Liver (tissue), 8 donors: ENCODE measurements at regions not wholly inside any gene's neighbourhood (a gene's known extent, or its start where the extent isn't known, plus 50 kb on each side); places are given as distances from the start of the nearest gene placed in this dataset.

Experiments
- DNase-seq: peaks from one replicate; pipeline ENCODE4 v3.0.0-alpha.2; 2017; ENCODE audit warnings: low spot score
- H3K27ac ChIP-seq, 2 donors: one replicate each; pipeline ENCODE4 v1.7.0; 2013; ENCODE audit warnings: inconsistent platforms in 2 of 2, low read length in 2 of 2, control low read depth in 1 of 2, low read depth in 1 of 2, mild to moderate bottlenecking in 1 of 2
- H3K27me3 ChIP-seq, 4 donors: one replicate each; pipeline versions ENCODE4 v1.6.1 to v1.7.0; 2013; ENCODE audit warnings: low read length in 3 of 4, inconsistent platforms in 1 of 4, mild to moderate bottlenecking in 1 of 4, moderate library complexity in 1 of 4; ENCODE audit not compliant: control insufficient read depth in 4 of 4, insufficient read depth in 4 of 4
- H3K36me3 ChIP-seq, 4 donors: one replicate each; pipeline versions ENCODE4 v1.6.1 to v1.7.0; 2013; ENCODE audit warnings: low read length in 3 of 4, mild to moderate bottlenecking in 3 of 4, low read depth in 1 of 4, moderate library complexity in 1 of 4; ENCODE audit not compliant: control insufficient read depth in 4 of 4, insufficient read depth in 3 of 4
- H3K4me1 ChIP-seq, 4 donors: one replicate each; pipeline versions ENCODE4 v1.6.1 to v1.7.0; 2013; ENCODE audit warnings: low read length in 3 of 4, mild to moderate bottlenecking in 3 of 4, moderate library complexity in 1 of 4; ENCODE audit not compliant: control insufficient read depth in 4 of 4, insufficient read depth in 4 of 4
- H3K4me3 ChIP-seq, 3 donors: one replicate each; pipeline versions ENCODE4 v1.6.1 to v1.7.0; 2013; ENCODE audit warnings: low read length in 3 of 3, control low read depth in 1 of 3, low read depth in 1 of 3, mild to moderate bottlenecking in 1 of 3
- H3K9ac ChIP-seq, 2 donors: one replicate each; pipeline ENCODE4 v1.7.0; 2013; ENCODE audit warnings: low read length in 2 of 2, mild to moderate bottlenecking in 2 of 2, moderate library complexity in 2 of 2, control low read depth in 1 of 2, low read depth in 1 of 2
- H3K9me3 ChIP-seq, 4 donors: one replicate each; pipeline versions ENCODE4 v1.6.1 to v1.7.0; 2013; ENCODE audit warnings: low read length in 3 of 4; ENCODE audit not compliant: control insufficient read depth in 4 of 4
- EGR1 ChIP-seq, 2 donors: IDR thresholded peaks; 2 replicates each; pipeline ENCODE4 v1.6.1; 2016 to 2018; ENCODE audit warnings: antibody characterized with exemption in 2 of 2, low read depth in 2 of 2
- FOXA1 ChIP-seq: IDR thresholded peaks from 2 replicates; pipeline ENCODE4 v1.6.1; 2016; ENCODE audit warnings: antibody characterized with exemption
- FOXA2 ChIP-seq: IDR thresholded peaks from 2 replicates; pipeline ENCODE4 v1.6.1; 2016; ENCODE audit warnings: antibody characterized with exemption
- GABPA ChIP-seq, 2 donors: IDR thresholded peaks in 1 of 2; conservative IDR thresholded peaks in 1 of 2; 2 replicates each; pipeline ENCODE4 v1.6.1; 2016; ENCODE audit warnings: antibody characterized with exemption in 2 of 2, mild to moderate bottlenecking in 1 of 2, moderate library complexity in 1 of 2
- HNF4A ChIP-seq, 2 donors: conservative IDR thresholded peaks; 2 replicates each; pipeline ENCODE4 v1.6.1; 2016; ENCODE audit warnings: antibody characterized with exemption in 2 of 2, mild to moderate bottlenecking in 2 of 2
- HNF4G ChIP-seq: IDR thresholded peaks from 2 replicates; pipeline ENCODE4 v1.6.1; 2016; ENCODE audit warnings: antibody characterized with exemption
- JUND ChIP-seq, 2 donors: IDR thresholded peaks; 2 replicates each; pipeline ENCODE4 v1.6.1; 2016; ENCODE audit warnings: antibody characterized with exemption in 2 of 2
- NR2F2 ChIP-seq: IDR thresholded peaks from 2 replicates; pipeline ENCODE4 v1.6.1; 2016; ENCODE audit warnings: antibody characterized with exemption
- RAD21 ChIP-seq, 2 donors: IDR thresholded peaks; 2 replicates each; pipeline ENCODE4 v1.6.1; 2016; ENCODE audit warnings: antibody characterized with exemption in 2 of 2, mild to moderate bottlenecking in 2 of 2
- RXRA ChIP-seq, 2 donors: IDR thresholded peaks; 2 replicates each; pipeline ENCODE4 v1.6.1; 2017 to 2018; ENCODE audit warnings: antibody characterized with exemption in 2 of 2, mild to moderate bottlenecking in 1 of 2
- SP1 ChIP-seq: IDR thresholded peaks from 2 replicates; pipeline ENCODE4 v1.6.1; 2018; ENCODE audit warnings: antibody characterized with exemption, mild to moderate bottlenecking
- TAF1 ChIP-seq: conservative IDR thresholded peaks from 2 replicates; pipeline ENCODE4 v1.6.1; 2016; ENCODE audit warnings: antibody characterized with exemption, mild to moderate bottlenecking
- YY1 ChIP-seq: IDR thresholded peaks from 2 replicates; pipeline ENCODE4 v1.6.1; 2016; ENCODE audit warnings: antibody characterized with exemption, mild to moderate bottlenecking
- WGBS: extraction: QIAGEN DNeasy Blood & Tissue Kit; methylation state at CpG from one replicate; pipeline ENCODE4 v1.1.7; 2013; 5-methylcytosine and 5-hydroxymethylcytosine counted together
- TF ChIP-seq, protein P1 (sequence below): IDR thresholded peaks from 2 replicates; pipeline ENCODE4 v1.6.1; 2016; ENCODE audit warnings: antibody characterized with exemption
- TF ChIP-seq, protein P2 (sequence below): IDR thresholded peaks from 2 replicates; pipeline ENCODE4 v1.6.1; 2016; ENCODE audit warnings: antibody characterized with exemption
- TF ChIP-seq, protein P3 (sequence below): fragments of 150-350 bp; IDR thresholded peaks from 2 replicates; pipeline ENCODE4 v1.5.1; 2017; ENCODE audit warnings: improper control_type of control experiment, low read depth, low read length; ENCODE audit not compliant: missing input control
- TF ChIP-seq, protein P4 (sequence below): IDR thresholded peaks from 2 replicates; pipeline ENCODE4 v1.6.1; 2016; ENCODE audit warnings: antibody characterized with exemption, mild to moderate bottlenecking
- donor health status: healthy.
- donor health status: healthy.
- donor health status: healthy.
- donor health status: healthy.
- donor health status: healthy.

DNA sequence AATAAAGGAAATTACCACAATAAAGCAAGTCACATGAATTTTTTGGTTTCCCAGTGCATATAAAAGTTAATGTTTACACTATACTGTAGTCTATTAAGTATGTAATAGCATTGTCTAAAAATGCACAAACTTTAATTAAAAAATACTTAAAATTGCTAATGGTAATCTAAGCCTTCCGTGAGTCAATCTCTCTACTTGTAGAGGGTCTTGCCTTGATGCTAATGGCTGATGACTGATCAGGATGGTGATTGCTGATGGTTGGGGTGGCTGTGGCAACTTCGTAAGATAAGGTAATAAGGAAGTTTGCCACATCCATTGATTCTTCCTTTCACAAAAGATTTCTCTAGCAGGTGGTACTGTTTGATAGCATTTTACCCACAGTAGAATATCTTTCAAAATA is 466.6 kb upstream of the PROX1 start:
- peaks cover 0 to 3% (median 0%) of the 10 kb centered on the region in 4 donors for H3K27me3 ChIP-seq
- 81% methylated on average over 2 of the region's 2 CpGs for WGBS
- no peak overlapping the region for H3K9ac ChIP-seq
- peaks cover 0 to 14% (median 1%) of the 10 kb centered on the region in 4 donors for H3K9me3 ChIP-seq
- H3K27ac ChIP-seq, result no peak overlapping the region
- H3K4me3 ChIP-seq, result no peak overlapping the region
- H3K36me3 ChIP-seq, result no peaks in the 10 kb centered on the region
- TF ChIP-seq HNF4A (conservative IDR thresholded peaks at IDR 0.05), result no peak
- TF ChIP-seq, protein P1, sequence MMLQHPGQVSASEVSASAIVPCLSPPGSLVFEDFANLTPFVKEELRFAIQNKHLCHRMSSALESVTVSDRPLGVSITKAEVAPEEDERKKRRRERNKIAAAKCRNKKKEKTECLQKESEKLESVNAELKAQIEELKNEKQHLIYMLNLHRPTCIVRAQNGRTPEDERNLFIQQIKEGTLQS, result no peak
- TF ChIP-seq JUND (IDR thresholded peaks at IDR 0.05), result no peak
- TF ChIP-seq, protein P2, sequence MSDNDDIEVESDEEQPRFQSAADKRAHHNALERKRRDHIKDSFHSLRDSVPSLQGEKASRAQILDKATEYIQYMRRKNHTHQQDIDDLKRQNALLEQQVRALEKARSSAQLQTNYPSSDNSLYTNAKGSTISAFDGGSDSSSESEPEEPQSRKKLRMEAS, result no peak
- no peak for TF ChIP-seq FOXA1
- TF ChIP-seq, protein P3, sequence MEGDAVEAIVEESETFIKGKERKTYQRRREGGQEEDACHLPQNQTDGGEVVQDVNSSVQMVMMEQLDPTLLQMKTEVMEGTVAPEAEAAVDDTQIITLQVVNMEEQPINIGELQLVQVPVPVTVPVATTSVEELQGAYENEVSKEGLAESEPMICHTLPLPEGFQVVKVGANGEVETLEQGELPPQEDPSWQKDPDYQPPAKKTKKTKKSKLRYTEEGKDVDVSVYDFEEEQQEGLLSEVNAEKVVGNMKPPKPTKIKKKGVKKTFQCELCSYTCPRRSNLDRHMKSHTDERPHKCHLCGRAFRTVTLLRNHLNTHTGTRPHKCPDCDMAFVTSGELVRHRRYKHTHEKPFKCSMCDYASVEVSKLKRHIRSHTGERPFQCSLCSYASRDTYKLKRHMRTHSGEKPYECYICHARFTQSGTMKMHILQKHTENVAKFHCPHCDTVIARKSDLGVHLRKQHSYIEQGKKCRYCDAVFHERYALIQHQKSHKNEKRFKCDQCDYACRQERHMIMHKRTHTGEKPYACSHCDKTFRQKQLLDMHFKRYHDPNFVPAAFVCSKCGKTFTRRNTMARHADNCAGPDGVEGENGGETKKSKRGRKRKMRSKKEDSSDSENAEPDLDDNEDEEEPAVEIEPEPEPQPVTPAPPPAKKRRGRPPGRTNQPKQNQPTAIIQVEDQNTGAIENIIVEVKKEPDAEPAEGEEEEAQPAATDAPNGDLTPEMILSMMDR, result no peak
- no peak for DNase-seq
- H3K4me1 ChIP-seq, result no peaks in the 10 kb centered on the region

DNA sequence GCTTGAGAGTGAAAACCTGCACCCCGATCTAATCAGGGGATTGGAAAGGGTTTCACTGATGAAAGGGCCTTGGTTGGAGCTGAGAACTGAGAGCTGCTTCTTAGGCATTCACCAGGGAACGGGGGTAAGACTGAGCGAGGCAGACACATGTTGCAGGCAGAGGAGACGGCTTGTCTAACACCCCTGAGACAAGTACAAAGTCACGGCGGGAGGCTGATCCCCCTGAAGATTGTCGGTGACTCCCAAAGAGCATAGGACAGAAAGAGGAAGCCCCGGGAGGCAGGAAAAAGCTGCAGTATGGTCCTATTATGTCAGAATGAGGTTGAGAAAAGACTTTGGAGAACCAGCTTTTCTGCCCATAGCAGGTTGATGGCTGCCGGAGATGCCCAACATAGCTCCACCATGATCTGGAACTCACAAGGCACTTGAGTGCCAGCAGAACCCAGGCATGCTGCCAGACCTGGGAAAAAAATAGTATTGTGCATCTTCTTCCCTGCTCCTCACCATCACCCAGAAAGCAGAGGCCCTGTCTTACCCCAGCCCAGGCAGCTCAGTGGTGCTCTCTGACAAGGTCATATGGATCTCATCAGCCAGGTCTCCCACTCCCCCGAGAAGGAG is 463.9 kb upstream of the PROX1 start:
- no peak overlapping the region for H3K9ac ChIP-seq
- WGBS, result 73% methylated on average over 10 of the region's 10 CpGs
- H3K27ac ChIP-seq, result no peak overlapping the region
- TF ChIP-seq RXRA (IDR thresholded peaks at IDR 0.05) (no peak), RAD21 (IDR thresholded peaks at IDR 0.05) (no peak)
- TF ChIP-seq, protein P2, result no peak
- TF ChIP-seq, protein P1, result no peak
- no peaks in the 10 kb centered on the region for H3K4me1 ChIP-seq
- no peak for DNase-seq
- H3K36me3 ChIP-seq, result no peaks in the 10 kb centered on the region
- peaks cover 0 to 3% (median 0%) of the 10 kb centered on the region in 4 donors for H3K27me3 ChIP-seq
- H3K9me3 ChIP-seq, result peaks cover 0 to 14% (median 1%) of the 10 kb centered on the region in 4 donors
- no peak overlapping the region for H3K4me3 ChIP-seq

DNA sequence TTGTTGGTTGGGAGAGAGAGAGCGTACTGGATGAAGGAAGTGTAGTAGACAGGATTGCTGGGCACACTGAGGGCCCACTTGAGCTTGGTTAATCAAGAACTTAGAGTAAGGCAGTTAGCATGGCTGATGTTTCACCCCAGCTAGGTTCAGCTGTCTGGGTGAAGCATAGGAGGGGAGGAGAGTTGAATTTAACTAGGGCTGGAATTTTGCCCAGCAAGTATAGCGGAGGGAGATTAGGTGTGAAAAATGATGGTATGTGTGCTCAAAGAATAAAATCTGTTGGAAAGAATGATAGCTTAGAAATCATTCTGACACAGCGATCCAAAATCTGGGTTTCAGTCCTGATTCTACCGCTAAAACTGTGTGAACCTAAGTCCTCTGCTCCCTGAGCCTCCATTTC is 461.5 kb upstream of the PROX1 start:
- DNase-seq, result no peak
- Histone ChIP-seq H3K27ac (no peak overlapping the region), H3K4me3 (no peak overlapping the region), H3K9ac (no peak overlapping the region), H3K27me3 (no peaks in the 10 kb centered on the region), H3K36me3 (no peaks in the 10 kb centered on the region), H3K9me3 (peaks cover 0 to 11% (median 1%) of the 10 kb centered on the region in 4 donors), H3K4me1 (no peaks in the 10 kb centered on the region)
- 96% methylated on average over 4 of the region's 4 CpGs for WGBS
- TF ChIP-seq, protein P1, result no peak
- TF ChIP-seq RAD21 (IDR thresholded peaks at IDR 0.05) (no peak), YY1 (no peak), GABPA (IDR thresholded peaks at IDR 0.05 in 1 of 2, conservative IDR thresholded peaks at IDR 0.05 in 1 of 2) (no peak), EGR1 (IDR thresholded peaks at IDR 0.05; ENCODE audit: low read depth in 2 of 2) (no peak), NR2F2 (no peak), TAF1 (no peak), FOXA2 (no peak), SP1 (no peak), HNF4G (no peak), RXRA (IDR thresholded peaks at IDR 0.05) (no peak), JUND (IDR thresholded peaks at IDR 0.05) (no peak)
- TF ChIP-seq, protein P3, result no peak
- TF ChIP-seq, protein P2, result no peak
- TF ChIP-seq, protein P4, sequence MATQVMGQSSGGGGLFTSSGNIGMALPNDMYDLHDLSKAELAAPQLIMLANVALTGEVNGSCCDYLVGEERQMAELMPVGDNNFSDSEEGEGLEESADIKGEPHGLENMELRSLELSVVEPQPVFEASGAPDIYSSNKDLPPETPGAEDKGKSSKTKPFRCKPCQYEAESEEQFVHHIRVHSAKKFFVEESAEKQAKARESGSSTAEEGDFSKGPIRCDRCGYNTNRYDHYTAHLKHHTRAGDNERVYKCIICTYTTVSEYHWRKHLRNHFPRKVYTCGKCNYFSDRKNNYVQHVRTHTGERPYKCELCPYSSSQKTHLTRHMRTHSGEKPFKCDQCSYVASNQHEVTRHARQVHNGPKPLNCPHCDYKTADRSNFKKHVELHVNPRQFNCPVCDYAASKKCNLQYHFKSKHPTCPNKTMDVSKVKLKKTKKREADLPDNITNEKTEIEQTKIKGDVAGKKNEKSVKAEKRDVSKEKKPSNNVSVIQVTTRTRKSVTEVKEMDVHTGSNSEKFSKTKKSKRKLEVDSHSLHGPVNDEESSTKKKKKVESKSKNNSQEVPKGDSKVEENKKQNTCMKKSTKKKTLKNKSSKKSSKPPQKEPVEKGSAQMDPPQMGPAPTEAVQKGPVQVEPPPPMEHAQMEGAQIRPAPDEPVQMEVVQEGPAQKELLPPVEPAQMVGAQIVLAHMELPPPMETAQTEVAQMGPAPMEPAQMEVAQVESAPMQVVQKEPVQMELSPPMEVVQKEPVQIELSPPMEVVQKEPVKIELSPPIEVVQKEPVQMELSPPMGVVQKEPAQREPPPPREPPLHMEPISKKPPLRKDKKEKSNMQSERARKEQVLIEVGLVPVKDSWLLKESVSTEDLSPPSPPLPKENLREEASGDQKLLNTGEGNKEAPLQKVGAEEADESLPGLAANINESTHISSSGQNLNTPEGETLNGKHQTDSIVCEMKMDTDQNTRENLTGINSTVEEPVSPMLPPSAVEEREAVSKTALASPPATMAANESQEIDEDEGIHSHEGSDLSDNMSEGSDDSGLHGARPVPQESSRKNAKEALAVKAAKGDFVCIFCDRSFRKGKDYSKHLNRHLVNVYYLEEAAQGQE, result no peak
